ENCODE measurements at regions not wholly inside any gene's neighbourhood (a gene's known extent, or its start where the extent isn't known, plus 50 kb on each side); places are given as distances from the start of the nearest gene placed in this dataset.

DNA sequence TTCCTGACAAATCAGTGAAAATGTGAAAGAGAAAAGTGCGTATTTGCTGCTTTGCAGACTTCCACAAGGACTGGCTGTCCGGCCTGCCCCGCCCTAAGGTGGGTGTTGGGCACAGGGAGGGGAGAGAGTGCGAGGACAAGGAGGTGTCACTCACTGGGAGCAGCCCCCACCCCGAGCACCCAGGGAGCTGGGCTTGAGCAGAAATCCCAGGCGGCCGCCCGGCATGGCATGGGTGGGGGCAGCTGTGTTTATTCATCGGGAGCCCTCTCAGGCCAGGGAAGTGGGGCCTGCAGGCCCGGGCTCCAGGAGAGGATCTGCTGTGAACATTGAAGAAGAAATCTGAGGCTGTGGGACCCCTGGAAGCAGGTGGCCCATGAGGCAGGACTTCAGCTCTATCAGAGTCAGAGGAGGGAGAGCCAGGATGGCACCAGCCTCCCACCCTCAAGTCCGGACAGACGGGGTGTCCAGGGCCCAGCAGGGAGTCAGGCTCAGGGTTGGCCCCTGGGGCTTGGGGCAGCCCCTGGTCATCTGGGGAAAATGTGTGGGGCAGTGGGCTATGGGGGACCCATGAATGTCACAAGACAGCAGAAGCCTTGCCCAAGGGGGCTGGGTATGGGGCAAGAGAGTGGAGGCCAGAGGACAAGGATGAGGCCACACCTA lies 164.4 kb upstream of the PPP2R2D start:
- TF ChIP-seq EP300 (IDR thresholded peaks at IDR 0.05) (no peak), POLR2A (IDR thresholded peaks at IDR 0.05) (no peak)
- TF ChIP-seq, protein P1, sequence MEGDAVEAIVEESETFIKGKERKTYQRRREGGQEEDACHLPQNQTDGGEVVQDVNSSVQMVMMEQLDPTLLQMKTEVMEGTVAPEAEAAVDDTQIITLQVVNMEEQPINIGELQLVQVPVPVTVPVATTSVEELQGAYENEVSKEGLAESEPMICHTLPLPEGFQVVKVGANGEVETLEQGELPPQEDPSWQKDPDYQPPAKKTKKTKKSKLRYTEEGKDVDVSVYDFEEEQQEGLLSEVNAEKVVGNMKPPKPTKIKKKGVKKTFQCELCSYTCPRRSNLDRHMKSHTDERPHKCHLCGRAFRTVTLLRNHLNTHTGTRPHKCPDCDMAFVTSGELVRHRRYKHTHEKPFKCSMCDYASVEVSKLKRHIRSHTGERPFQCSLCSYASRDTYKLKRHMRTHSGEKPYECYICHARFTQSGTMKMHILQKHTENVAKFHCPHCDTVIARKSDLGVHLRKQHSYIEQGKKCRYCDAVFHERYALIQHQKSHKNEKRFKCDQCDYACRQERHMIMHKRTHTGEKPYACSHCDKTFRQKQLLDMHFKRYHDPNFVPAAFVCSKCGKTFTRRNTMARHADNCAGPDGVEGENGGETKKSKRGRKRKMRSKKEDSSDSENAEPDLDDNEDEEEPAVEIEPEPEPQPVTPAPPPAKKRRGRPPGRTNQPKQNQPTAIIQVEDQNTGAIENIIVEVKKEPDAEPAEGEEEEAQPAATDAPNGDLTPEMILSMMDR (IDR thresholded peaks at IDR 0.05), result no peak
- Histone ChIP-seq H3K4me3 (no peak overlapping the region), H3K9me3 (peaks cover 0 to 25% (median 0%) of the 10 kb centered on the region in 4 donors), H3K27me3 (no peaks in the 10 kb centered on the region), H3K4me1 (no peaks in the 10 kb centered on the region), H3K36me3 (no peaks in the 10 kb centered on the region), H3K27ac (no peak overlapping the region)
- DNase-seq (ENCODE audit: low spot score in 2 of 2), result no peak
- 84 to 88% methylated on average over 12 of the region's 12 CpGs for WGBS, 2 donors

DNA sequence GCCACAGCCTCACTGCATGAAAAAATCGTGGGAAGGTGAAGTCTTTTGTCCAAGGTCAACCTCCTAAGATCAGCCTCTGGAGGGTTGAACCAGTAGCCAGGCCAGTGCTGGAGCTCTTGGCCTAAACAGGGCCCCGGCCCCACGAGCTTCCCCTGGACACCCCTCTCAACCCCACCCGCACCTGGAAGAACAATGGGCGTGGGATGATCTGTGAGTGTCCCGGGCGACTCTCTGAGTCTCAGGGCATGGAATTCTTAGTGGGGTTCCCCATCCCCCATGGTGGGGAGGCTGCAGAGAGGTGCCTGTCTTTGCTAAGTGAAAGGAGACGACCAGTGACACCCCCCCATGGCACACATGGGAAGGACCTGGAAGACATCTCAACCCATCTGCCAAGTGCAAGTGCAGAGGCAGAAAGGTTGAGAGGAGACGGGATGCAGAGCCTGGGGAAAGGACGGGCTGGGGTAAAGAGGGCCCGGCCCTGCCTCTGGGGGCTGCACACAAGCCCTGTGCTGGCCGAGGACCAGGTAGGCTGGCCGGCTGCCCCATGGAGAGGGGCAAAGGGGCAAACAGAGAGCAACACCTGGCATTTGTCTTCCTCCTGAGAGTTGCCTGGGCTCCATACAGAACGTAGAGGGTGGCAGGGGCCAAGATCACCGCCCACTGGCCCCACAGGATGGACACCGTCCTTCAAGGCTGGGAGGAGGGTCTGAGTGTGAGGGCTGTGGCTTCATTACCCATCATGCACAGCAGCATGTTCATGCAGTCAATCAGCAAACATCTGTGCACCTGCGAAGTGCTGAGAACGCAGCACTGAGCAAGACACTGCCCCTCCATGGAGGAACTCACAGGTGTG lies 163.0 kb upstream of the PPP2R2D start:
- Histone ChIP-seq H3K27me3 (no peaks in the 10 kb centered on the region), H3K36me3 (no peaks in the 10 kb centered on the region), H3K9me3 (peaks cover 0 to 12% (median 0%) of the 10 kb centered on the region in 4 donors), H3K4me3 (no peak overlapping the region), H3K4me1 (peaks cover 0 to under 1% (median 0%) of the 10 kb centered on the region in 4 donors), H3K27ac (no peak overlapping the region)
- 83 to 85% methylated on average over 18 of the region's 18 CpGs for WGBS, 2 donors
- TF ChIP-seq POLR2A (IDR thresholded peaks at IDR 0.05) (no peak), EP300 (IDR thresholded peaks at IDR 0.05) (no peak)
- TF ChIP-seq, protein P1 (IDR thresholded peaks at IDR 0.05), result no peak
- no peak for DNase-seq (ENCODE audit: low spot score in 2 of 2)

DNA sequence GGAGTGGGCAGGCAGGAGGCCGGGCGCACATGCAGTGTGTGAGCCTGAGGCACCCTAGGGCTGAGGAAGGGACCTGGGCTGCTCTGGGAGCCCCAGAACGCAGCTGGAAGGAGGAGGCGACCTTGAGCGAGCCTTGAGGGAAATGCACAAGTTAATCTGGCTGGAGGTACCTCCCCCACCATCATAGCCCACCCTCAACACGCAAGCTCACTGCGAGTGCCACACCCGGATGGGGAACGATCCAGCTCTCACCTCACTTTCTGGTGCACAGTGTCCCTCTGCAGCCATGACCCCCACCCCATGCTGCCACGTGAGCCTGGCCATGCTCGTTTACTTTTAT lies 162.4 kb upstream of the PPP2R2D start:
- no peak for DNase-seq (ENCODE audit: low spot score in 2 of 2)
- WGBS, 2 donors, result 71 to 73% methylated on average over 11 of the region's 11 CpGs
- H3K27me3 ChIP-seq, result no peaks in the 10 kb centered on the region
- TF ChIP-seq POLR2A (IDR thresholded peaks at IDR 0.05) (no peak), EP300 (IDR thresholded peaks at IDR 0.05) (no peak)
- TF ChIP-seq, protein P1 (IDR thresholded peaks at IDR 0.05), result no peak
- H3K36me3 ChIP-seq, result no peaks in the 10 kb centered on the region
- H3K4me1 ChIP-seq, result peaks cover 0 to 7% (median 0%) of the 10 kb centered on the region in 4 donors
- no peak overlapping the region for H3K27ac ChIP-seq
- H3K4me3 ChIP-seq, result no peak overlapping the region
- peaks cover 0 to 6% (median 0%) of the 10 kb centered on the region in 4 donors for H3K9me3 ChIP-seq

DNA sequence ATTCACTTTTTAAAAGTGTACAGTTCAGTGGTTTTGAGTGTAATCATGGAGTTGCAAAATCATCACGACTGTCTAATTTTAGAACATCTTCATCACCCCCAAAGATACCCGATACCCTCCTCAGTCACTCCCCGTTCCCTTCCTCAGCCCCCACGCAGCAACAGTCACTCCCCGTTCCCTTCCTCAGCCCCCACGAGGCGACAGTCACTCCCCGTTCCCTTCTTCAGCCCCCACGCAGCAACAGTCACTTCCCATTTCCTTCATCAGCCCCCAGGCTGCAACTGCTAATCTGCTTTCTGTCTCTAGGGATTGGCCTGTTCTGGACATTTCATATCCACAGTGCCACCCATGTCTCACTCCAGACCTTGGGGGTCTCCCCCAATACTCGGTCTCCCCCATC lies 161.6 kb upstream of the PPP2R2D start:
- no peak for DNase-seq (ENCODE audit: low spot score in 2 of 2)
- no peaks in the 10 kb centered on the region for H3K27me3 ChIP-seq
- peaks cover 0 to 13% (median 0%) of the 10 kb centered on the region in 4 donors for H3K4me1 ChIP-seq
- 61 to 62% methylated on average over 10 of the region's 10 CpGs for WGBS, 2 donors
- H3K36me3 ChIP-seq, result no peaks in the 10 kb centered on the region
- H3K4me3 ChIP-seq, result no peak overlapping the region
- H3K9me3 ChIP-seq, result no peaks in the 10 kb centered on the region
- no peak overlapping the region for H3K27ac ChIP-seq
- no peak for TF ChIP-seq EP300 (IDR thresholded peaks at IDR 0.05)
- no peak for TF ChIP-seq POLR2A (IDR thresholded peaks at IDR 0.05)
- TF ChIP-seq, protein P1 (IDR thresholded peaks at IDR 0.05), result no peak

DNA sequence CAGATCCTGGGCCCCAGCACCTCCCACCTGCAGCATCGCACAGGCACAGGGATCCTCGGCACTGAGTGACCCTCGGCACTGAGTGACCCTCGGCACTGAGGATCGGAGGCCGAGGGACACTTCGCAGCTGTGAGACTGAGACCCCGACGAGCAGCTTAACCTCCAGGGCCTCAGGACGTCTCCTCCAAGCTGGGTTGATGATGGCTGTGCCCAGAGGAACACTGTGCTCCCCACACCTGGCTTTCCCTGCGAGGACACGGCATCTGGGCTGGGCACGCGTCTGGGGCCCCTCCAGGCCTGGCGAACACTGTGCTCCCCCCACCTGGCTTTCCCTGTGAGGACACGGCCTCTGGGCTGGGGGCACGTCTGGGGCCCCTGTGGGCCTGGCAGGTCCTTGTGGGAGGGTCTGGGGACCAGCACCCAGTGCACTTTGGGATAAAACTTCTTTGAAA lies 158.3 kb upstream of the PPP2R2D start:
- no peaks in the 10 kb centered on the region for H3K36me3 ChIP-seq
- H3K27ac ChIP-seq, result no peak overlapping the region
- TF ChIP-seq POLR2A (IDR thresholded peaks at IDR 0.05) (no peak), EP300 (IDR thresholded peaks at IDR 0.05) (no peak)
- TF ChIP-seq, protein P1 (IDR thresholded peaks at IDR 0.05), result no peak
- WGBS, 2 donors, result 90 to 91% methylated on average over 2 to 17 of the region's 17 CpGs
- no peak for DNase-seq (ENCODE audit: low spot score in 2 of 2)
- no peaks in the 10 kb centered on the region for H3K9me3 ChIP-seq
- H3K4me3 ChIP-seq, result no peak overlapping the region
- H3K4me1 ChIP-seq, result peaks cover 0 to 13% (median 0%) of the 10 kb centered on the region in 4 donors
- no peaks in the 10 kb centered on the region for H3K27me3 ChIP-seq
